ENCODE measurements at regions not wholly inside any gene's neighbourhood (a gene's known extent, or its start where the extent isn't known, plus 50 kb on each side); places are given as distances from the start of the nearest gene placed in this dataset.

GRCh38 chr6:54613596-54613995, 233.0 kb upstream of the FAM83B start:
- DNase-seq (ENCODE audit: low spot score), result no peak
- TF ChIP-seq, protein P1, sequence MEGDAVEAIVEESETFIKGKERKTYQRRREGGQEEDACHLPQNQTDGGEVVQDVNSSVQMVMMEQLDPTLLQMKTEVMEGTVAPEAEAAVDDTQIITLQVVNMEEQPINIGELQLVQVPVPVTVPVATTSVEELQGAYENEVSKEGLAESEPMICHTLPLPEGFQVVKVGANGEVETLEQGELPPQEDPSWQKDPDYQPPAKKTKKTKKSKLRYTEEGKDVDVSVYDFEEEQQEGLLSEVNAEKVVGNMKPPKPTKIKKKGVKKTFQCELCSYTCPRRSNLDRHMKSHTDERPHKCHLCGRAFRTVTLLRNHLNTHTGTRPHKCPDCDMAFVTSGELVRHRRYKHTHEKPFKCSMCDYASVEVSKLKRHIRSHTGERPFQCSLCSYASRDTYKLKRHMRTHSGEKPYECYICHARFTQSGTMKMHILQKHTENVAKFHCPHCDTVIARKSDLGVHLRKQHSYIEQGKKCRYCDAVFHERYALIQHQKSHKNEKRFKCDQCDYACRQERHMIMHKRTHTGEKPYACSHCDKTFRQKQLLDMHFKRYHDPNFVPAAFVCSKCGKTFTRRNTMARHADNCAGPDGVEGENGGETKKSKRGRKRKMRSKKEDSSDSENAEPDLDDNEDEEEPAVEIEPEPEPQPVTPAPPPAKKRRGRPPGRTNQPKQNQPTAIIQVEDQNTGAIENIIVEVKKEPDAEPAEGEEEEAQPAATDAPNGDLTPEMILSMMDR (IDR thresholded peaks at IDR 0.05; ENCODE audit: extremely low read depth, missing control alignments), result no peak

- DNase-seq (ENCODE audit: low spot score), result no peak
- TF ChIP-seq, protein P1 (IDR thresholded peaks at IDR 0.05; ENCODE audit: extremely low read depth, missing control alignments), result no peak
These were observed 231.9 kb upstream of the FAM83B start for GRCh38 chr6:54614499-54615195.

GRCh38 chr6:54617730-54618129, 228.8 kb upstream of the FAM83B start:
- DNase-seq (ENCODE audit: low spot score), result no peak
- TF ChIP-seq, protein P1 (IDR thresholded peaks at IDR 0.05; ENCODE audit: extremely low read depth, missing control alignments), result no peak

DNA sequence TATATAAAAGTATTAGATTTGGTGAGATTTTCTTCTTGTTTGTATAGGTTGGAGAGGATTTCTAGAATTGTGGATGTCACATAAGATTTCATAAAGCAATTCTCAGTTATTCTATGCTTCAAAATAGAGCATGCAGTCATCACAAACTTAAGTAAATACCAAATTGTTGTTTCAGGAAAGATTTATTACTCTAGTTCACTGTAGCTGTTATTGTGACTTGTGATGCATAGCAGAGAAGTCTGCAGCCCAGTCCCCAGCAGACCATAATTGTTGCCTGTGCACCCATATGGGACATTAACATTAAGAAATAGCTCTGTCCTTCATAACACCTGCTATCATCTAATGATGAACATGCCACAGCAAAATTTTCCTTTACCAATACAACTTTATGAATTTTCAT, 228.0 kb upstream of the FAM83B start:
- TF ChIP-seq, protein P1 (IDR thresholded peaks at IDR 0.05; ENCODE audit: extremely low read depth, missing control alignments), result no peak
- DNase-seq (ENCODE audit: low spot score), result no peak

DNA sequence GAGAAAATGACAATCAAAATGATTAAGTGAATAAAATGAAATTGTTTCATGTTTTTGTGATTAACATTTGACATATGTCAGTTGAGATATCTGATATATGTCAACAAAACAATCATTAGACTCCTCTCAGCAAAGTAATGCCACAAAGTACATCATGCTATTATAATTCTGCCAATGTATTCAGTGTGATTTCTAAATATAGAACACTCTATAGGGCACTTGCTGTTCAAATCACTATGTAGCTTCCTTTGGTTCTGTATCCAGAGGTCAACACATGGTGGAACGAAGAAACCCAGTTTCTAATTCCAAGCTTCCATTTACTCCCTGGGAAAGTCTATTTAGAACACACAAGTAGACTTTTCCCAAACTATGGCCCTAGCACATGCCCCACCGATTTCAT, 227.5 kb upstream of the FAM83B start:
- TF ChIP-seq, protein P1 (IDR thresholded peaks at IDR 0.05; ENCODE audit: extremely low read depth, missing control alignments), result no peak
- no peak for DNase-seq (ENCODE audit: low spot score)

- no peak for DNase-seq (ENCODE audit: low spot score)
- TF ChIP-seq, protein P1 (IDR thresholded peaks at IDR 0.05; ENCODE audit: extremely low read depth, missing control alignments), result no peak
These were observed 225.3 kb upstream of the FAM83B start for GRCh38 chr6:54621285-54621684.

DNA sequence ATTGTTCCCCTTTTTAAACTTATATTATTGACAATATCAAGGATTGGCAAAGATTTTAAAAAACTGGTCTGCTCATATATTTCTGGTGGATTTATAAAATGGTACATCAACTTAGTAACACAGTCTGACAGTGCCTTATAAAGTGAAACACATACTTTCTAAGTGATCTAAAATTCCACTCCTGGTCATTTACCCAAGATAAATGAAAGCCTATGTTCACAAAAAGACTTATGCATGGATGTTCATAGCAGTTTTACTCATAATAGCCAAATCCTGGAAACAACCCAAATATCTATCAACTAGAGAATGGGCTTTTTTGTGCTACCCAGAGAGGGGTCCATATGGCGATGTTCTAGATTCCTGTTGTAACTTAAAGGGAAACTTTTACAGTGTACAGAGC, 222.4 kb upstream of the FAM83B start:
- DNase-seq (ENCODE audit: low spot score), result no peak
- TF ChIP-seq, protein P1 (IDR thresholded peaks at IDR 0.05; ENCODE audit: extremely low read depth, missing control alignments), result no peak
